G401.6 (cell line): ENCODE measurements at regions not wholly inside any gene's neighbourhood (a gene's known extent, or its start where the extent isn't known, plus 50 kb on each side); places are given as distances from the start of the nearest gene placed in this dataset.

Experiments used
- FAIRE-seq: peaks from 2 replicates; lab custom pipeline; 2012; peaks lifted over from hg19 to GRCh38; lab: Jason Lieb, UNC

DNA sequence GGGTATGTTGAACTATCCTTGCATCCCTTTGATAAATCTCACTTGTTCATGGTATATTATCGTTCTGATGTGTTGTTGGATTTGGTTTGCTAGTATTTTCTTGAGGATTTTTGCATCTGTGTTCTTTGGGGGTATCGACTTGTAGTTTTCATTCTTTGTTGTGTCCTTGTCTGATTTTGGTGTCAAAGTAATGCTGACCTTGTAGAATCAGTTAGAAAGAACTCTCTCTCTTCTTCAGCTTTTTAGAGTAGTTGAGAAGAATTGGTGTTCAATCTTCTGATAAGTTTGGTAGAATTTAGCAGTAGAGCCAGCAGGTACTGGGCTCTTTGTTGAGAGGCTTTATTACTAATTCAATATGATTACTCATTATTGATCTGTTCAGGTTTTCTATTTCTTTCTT, 707.2 kb upstream of the LRFN5 start:
- FAIRE-seq, result no peak

DNA sequence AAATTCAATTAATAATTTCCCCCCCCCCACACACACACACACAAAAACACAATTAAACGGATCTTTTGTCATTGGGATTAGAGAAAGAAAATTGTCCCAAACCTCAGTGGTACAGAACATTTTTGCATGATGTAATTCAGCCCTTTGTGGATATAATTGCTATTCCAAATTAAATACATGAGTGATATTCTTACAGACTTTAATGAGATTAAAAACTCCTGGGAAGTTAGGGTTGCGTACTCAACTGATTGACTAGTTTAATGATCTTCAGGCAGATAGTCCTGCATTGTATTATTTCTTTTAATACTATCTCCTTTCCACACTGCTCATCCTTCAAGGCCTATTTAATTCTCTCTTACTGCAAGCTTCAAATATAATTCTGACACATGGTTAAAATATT, 711.8 kb upstream of the LRFN5 start:
- FAIRE-seq, result no peak

DNA sequence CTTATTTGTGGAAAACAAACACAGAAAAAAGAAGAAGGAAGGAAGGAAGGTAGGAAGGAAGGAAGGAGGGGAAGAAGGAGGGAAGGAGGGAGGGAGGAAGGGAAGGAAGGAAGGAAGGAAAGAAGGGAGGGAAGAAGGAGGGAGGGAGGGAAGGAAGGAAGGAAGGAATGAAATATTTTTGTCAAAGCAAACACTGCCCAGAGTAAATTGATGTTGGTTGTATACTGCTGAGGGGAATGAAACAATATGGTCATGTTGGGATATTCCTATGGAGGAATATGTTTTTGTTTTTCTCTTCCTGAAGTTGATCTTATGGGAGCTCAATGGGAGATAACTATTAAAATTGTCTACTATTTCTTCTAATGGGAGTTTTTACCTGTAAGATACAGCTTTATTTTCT, 717.5 kb upstream of the LRFN5 start:
- FAIRE-seq, result no peak

DNA sequence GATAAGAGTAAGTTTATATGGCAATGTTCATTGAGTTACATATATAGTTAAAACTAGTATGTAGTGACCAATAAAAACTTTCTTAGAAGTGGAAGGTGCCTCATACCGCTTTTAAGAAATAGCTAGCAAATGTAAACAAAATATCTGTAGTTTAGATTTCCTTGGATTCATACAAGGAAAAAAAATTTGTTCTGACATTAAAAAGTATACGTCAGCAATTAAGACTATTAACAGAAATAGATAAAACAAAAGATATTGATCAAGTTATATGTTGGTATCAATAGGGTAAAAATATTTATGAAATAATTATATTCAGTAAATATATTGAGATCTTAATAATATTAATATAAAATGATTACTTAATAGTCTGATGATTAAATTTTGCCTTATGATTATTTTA, 718.8 kb upstream of the LRFN5 start:
- no peak for FAIRE-seq

- FAIRE-seq, result no peak
Measured at GRCh38 chr14:40870252-40870651, 736.4 kb upstream of the LRFN5 start.

DNA sequence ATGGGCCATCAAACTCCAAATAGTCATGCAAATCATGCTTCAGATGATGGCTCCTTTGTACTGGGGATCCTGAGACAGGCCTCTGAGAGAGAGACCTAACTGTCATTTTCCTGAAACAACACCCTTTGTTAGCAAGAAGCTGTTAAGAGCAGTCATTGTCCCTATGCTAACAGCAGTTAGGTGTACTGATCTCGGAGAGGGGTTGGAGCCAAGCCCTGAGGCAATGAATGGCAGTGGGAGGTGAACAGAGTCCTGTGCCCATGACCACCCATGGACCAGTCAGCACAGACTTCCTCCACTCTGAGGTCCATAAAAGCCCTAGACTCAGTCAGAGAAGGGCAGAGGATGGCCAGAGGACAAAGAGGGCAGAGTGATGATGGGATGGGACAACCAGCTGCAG, 747.6 kb upstream of the LRFN5 start:
- FAIRE-seq, result no peak

DNA sequence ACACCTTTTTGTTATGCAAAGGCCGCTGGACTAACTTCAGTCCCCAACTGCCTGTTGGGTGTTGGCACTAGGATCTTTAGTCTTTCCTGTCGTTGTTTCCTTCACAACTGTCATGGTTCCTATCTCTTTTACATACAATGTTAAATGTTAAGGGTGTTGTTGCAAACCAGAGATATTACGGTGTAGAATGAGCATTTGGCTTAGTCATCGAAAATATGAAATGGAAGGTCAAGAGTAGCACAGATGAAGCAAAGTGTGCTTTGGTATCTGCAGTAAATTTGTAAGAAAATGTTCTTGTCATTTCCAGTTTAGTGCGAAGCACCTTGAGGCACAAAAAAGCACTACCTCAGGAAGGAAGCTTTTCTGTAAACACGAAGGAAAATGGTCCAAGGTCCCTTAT, 751.3 kb upstream of the LRFN5 start:
- no peak for FAIRE-seq

GRCh38 chr14:40850191-40850590, 756.5 kb upstream of the LRFN5 start:
- FAIRE-seq, result no peak

DNA sequence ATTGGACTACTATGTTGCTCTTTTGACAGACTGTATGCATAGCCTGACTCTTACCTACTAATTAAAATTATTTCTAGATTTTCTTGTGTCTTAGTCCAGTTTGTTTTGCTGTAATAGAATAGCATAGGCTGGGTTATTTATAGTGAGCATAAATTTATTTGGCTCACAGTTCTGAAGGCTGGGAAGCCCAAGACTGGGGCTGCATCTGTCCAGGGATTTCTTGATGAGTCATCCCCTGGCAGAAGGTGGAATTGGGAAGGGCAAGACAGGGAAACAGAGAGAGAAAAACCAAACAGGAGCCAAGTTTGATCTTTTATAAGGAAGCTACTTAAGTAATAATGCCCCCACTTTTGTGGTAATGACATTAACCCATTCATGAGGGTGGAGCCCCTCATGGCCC, 759.2 kb upstream of the LRFN5 start:
- no peak for FAIRE-seq

GRCh38 chr14:40842816-40843215, 763.9 kb upstream of the LRFN5 start:
- FAIRE-seq, result no peak

GRCh38 chr14:40841886-40842285, 764.8 kb upstream of the LRFN5 start:
- FAIRE-seq, result no peak

DNA sequence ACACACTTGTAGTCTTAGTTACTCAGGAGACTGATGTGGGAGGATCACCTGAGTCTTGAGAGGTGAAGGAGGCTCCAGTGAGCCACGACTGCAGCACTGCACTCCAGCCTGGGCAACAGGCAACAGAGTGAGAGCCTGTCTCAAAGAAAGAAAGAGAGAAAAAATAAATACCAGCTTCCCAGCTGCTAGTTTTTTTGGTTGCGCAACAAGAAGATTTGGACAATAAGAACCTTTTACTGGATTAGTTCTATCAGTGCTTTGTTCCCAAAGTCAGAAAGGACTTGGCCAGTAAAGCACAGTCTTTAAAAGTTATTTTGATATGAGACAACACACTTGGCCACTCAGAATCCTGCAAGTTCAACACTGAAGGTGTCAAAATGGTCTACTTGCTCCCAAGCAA, 768.1 kb upstream of the LRFN5 start:
- FAIRE-seq, result no peak

DNA sequence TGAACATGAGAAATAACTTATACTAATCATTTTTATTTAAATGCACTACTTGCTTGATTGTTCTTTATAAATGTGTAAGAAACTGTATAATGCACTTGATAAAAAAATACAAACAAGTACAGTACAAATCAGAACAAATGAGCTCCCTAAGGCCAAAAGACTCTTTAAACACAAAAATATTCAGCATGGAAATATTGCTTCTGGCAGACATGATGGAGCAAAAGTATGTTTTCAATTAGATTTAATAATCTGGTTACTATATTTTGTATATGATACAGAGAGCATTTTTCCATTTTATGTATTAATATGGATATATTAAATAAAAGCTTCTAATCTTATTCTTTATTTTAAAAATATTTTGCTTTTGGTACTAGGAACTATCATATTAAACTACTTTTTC, 800.2 kb upstream of the LRFN5 start:
- no peak for FAIRE-seq

DNA sequence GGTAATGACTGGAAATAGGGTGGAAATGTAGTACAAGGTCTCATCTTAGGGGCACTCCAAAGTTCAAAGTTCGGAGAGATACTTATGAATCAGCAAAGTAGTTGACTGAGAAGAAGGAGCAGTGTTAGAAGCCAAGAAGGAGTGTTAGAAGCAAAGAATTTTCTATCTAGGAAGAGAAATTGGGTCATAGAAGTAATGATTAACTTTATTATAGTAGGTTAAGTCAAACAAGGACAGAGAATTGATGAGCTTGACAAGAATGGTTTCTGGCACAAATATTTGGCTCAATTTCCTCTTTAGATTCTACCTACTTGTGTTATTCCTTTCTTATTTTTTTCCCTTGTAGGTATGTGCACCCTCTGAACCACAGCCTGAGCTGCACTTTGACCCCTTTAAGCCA, 810.5 kb upstream of the LRFN5 start:
- FAIRE-seq, result no peak

DNA sequence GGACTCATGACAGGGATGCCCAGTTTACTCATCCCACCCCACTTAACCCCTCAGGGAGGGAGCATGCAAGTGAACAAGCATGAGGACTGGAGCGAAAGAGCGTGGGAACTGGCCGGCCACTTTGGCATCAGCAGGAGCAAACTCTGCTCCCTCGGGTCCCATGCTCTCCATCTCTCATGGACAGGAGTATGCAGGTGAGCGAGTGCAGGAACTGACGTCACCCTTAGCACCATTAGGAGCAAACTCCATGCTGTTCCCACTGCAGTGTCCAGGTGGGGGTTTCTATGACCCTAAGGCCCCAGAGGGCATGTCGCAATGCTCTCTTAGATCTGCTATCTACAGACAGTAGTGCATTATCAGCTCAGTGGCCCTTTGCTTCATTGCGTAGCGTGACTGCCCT, 821.8 kb upstream of the LRFN5 start:
- FAIRE-seq, result no peak

DNA sequence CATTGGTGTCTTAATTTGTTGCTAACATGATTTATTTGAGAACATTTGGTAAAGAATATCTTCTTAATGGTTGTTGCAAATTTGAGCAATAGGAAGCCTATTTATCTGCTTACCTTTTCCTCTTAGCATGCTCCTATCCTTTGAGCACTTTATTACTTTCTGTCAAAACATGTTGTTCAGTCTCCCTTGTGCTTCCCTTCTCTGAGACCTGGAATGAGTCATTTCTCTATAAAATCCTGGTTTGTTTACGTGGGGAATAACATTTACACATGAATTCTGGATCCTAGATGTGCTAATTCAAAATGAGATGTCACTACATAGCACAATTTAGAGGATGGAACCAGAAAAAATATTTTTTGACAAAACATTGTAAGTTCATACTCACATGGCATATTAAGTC, 844.0 kb upstream of the LRFN5 start:
- no peak for FAIRE-seq

GRCh38 chr14:40762177-40762576, 844.5 kb upstream of the LRFN5 start:
- FAIRE-seq, result no peak

GRCh38 chr14:40760704-40761103, 846.0 kb upstream of the LRFN5 start:
- FAIRE-seq, result no peak

DNA sequence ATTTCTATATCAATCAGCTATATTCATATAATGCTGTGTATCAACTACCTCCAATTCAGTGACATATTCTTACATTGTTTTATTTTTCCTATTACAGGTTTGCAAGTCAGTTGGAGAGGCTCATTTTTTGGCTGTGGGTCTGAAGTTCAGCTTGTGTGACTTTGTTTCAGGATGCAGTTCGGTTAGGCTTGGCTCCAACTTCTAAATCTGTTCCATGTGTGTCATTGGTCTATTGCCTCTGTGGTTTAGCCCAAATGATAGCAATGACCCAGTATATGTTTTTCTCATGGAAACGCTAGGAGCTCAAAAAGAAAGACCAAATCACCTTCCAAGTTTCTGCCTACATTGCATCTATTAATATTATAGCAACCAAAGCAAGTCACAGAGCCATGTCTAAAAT, 848.6 kb upstream of the LRFN5 start:
- FAIRE-seq, result no peak

DNA sequence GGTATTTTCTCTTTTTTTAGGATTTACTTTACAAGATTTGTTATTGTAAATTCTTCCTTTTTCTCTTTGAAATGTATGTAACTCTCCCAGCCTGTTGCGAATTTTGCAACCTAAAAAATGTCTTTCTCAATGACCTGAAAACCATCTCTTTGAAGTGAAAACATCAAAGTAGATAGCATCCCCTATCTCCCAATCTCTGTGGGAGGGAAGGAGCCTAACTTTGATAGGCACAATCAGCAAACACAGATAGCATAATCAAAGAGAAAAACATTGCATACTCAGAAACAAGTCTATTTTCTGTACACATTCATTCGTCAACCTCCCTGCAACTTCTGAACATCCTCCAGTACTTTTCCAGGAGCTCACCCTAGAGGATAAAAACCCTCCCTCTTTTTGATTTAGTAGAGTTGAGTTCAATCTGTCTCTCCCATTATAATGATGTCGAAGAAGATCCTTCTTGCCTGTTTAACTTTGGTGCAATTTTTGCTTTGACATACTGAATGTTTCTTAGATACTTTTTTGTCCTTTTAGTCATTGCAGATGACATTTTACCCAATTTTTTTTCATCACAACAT, 849.2 kb upstream of the LRFN5 start:
- FAIRE-seq, result no peak

- no peak for FAIRE-seq
Measured at GRCh38 chr14:40733206-40733605, 873.5 kb upstream of the LRFN5 start.

DNA sequence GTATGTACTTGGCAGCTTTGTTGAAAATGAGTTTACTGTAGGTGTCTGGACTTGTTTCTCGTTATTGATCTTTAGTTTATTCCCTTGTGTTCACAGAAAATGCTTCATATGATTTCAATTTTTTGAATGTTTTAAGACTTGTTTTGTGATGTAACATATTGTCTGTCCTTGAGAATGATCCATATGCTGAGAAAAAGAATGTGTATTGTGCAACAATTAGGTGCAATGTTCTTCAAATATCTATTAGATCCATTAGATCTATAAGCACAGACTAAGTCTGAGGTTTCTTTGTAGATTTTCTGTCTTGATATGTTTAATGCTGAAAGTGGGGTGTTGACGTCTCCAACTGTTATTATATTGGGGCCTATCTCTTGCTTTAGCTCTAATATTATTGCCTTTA, 879.6 kb upstream of the LRFN5 start:
- FAIRE-seq, result no peak

- no peak for FAIRE-seq
Measured at GRCh38 chr14:40713387-40713786, 893.3 kb upstream of the LRFN5 start.

GRCh38 chr14:40697231-40697630, 909.4 kb upstream of the LRFN5 start:
- no peak for FAIRE-seq

DNA sequence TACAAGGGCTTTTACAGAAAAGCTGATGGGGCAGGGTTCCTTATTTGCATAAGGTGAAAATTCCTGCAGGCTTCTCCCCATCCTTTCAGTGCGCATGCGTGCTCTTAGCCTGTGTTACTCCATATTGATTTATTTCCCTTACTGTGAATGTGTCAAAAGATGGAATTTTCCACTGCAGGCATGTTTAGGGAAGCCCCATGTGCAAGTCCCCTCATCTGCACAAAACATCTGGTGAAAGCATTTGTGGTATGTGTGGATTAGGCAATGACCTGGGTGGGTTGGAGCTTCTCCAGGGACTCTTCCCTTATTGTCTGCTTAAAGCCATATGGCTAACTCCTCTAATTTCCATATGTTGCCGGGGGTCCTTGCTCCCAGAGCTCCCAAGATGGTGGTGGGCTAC, 912.7 kb upstream of the LRFN5 start:
- FAIRE-seq, result no peak
